Stimulated activated naive CD8-positive, alpha-beta T cell treated with anti-CD3 and anti-CD28 coated beads, Interleukin-15, Interleukin-2, amounts not matched to agents 100 ng/mL and 50 ng/mL, for 24 hours (primary cell): ENCODE measurements at regions not wholly inside any gene's neighbourhood (a gene's known extent, or its start where the extent isn't known, plus 50 kb on each side); places are given as distances from the start of the nearest gene placed in this dataset.

Experiments used
- H3K27ac Mint-ChIP-seq: one replicate; pipeline ENCODE4 v1.8.0; 2021; ENCODE audit warnings: mild to moderate bottlenecking, mixed read lengths
- H3K27me3 Mint-ChIP-seq: one replicate; pipeline ENCODE4 v1.8.0; 2021; ENCODE audit warnings: mixed read lengths
- H3K36me3 Mint-ChIP-seq: one replicate; pipeline ENCODE4 v1.8.0; 2021; ENCODE audit warnings: low read depth, mixed read lengths
- H3K4me1 Mint-ChIP-seq: one replicate; pipeline ENCODE4 v1.8.0; 2021; ENCODE audit warnings: low read depth, mixed read lengths
- H3K4me3 Mint-ChIP-seq: one replicate; pipeline ENCODE4 v1.8.0; 2021; ENCODE audit warnings: mild to moderate bottlenecking, mixed read lengths
- H3K9me3 Mint-ChIP-seq: one replicate; pipeline ENCODE4 v1.8.0; 2021; ENCODE audit warnings: mixed read lengths

- Mint-ChIP-seq H3K36me3 (no peaks in the 10 kb centered on the region), H3K4me3 (no peak overlapping the region), H3K27ac (no peak overlapping the region), H3K9me3 (no peaks in the 10 kb centered on the region), H3K4me1 (no peaks in the 10 kb centered on the region), H3K27me3 (peaks cover 6% of the 10 kb centered on the region)
Observed at GRCh38 chr6:4584801-4585200, 191.4 kb upstream of the CDYL start.

GRCh38 chr6:4582506-4583417, 193.4 kb upstream of the CDYL start:
- Mint-ChIP-seq H3K4me1 (no peaks in the 10 kb centered on the region), H3K4me3 (no peak overlapping the region), H3K27ac (no peak overlapping the region), H3K27me3 (peaks cover 6% of the 10 kb centered on the region), H3K9me3 (no peaks in the 10 kb centered on the region), H3K36me3 (no peaks in the 10 kb centered on the region)

GRCh38 chr6:4581468-4582385, 194.5 kb upstream of the CDYL start:
- Mint-ChIP-seq H3K36me3 (no peaks in the 10 kb centered on the region), H3K27ac (no peak overlapping the region), H3K27me3 (peaks cover 6% of the 10 kb centered on the region), H3K4me1 (no peaks in the 10 kb centered on the region), H3K4me3 (no peak overlapping the region), H3K9me3 (no peaks in the 10 kb centered on the region)

- Mint-ChIP-seq H3K4me1 (no peaks in the 10 kb centered on the region), H3K36me3 (no peaks in the 10 kb centered on the region), H3K27ac (no peak overlapping the region), H3K9me3 (no peaks in the 10 kb centered on the region), H3K4me3 (no peak overlapping the region), H3K27me3 (peaks cover 15% of the 10 kb centered on the region)
Observed at GRCh38 chr6:4580361-4580760, 195.8 kb upstream of the CDYL start.

GRCh38 chr6:4577406-4577805, 198.8 kb upstream of the CDYL start:
- Mint-ChIP-seq H3K4me3 (no peak overlapping the region), H3K27me3 (peaks cover 15% of the 10 kb centered on the region), H3K9me3 (peaks cover 4% of the 10 kb centered on the region), H3K36me3 (no peaks in the 10 kb centered on the region), H3K4me1 (no peaks in the 10 kb centered on the region), H3K27ac (no peak overlapping the region)

- Mint-ChIP-seq H3K27ac (no peak overlapping the region), H3K4me3 (no peak overlapping the region), H3K4me1 (no peaks in the 10 kb centered on the region), H3K9me3 (peaks cover 12% of the 10 kb centered on the region), H3K36me3 (peaks cover 6% of the 10 kb centered on the region), H3K27me3 (peaks cover 9% of the 10 kb centered on the region)
Observed at GRCh38 chr6:4575714-4576113, 200.5 kb upstream of the CDYL start.

- Mint-ChIP-seq H3K4me1 (no peaks in the 10 kb centered on the region), H3K36me3 (peaks cover 6% of the 10 kb centered on the region), H3K4me3 (no peak overlapping the region), H3K27me3 (peaks cover 12% of the 10 kb centered on the region), H3K27ac (no peak overlapping the region), H3K9me3 (peaks cover 16% of the 10 kb centered on the region)
Observed at GRCh38 chr6:4574007-4574406, 202.2 kb upstream of the CDYL start.

- Mint-ChIP-seq H3K9me3 (peaks cover 16% of the 10 kb centered on the region), H3K36me3 (peaks cover 6% of the 10 kb centered on the region), H3K4me3 (no peak overlapping the region), H3K4me1 (no peaks in the 10 kb centered on the region), H3K27me3 (peaks cover 18% of the 10 kb centered on the region), H3K27ac (no peak overlapping the region)
Observed at GRCh38 chr6:4571011-4571410, 205.2 kb upstream of the CDYL start.

- Mint-ChIP-seq H3K4me3 (no peak overlapping the region), H3K4me1 (no peaks in the 10 kb centered on the region), H3K27me3 (peaks cover 14% of the 10 kb centered on the region), H3K36me3 (peaks cover 6% of the 10 kb centered on the region), H3K9me3 (peaks cover 13% of the 10 kb centered on the region), H3K27ac (no peak overlapping the region)
Observed at GRCh38 chr6:4568138-4568537, 208.1 kb upstream of the CDYL start.

- peaks cover 13% of the 10 kb centered on the region for H3K9me3 Mint-ChIP-seq
- H3K4me3 Mint-ChIP-seq = no peak overlapping the region
- H3K4me1 Mint-ChIP-seq = no peaks in the 10 kb centered on the region
- H3K27ac Mint-ChIP-seq = no peak overlapping the region
- peaks cover 14% of the 10 kb centered on the region for H3K27me3 Mint-ChIP-seq
- peaks cover 6% of the 10 kb centered on the region for H3K36me3 Mint-ChIP-seq
Observed at GRCh38 chr6:4567141-4567540, 209.1 kb upstream of the CDYL start.

- no peaks in the 10 kb centered on the region for H3K4me1 Mint-ChIP-seq
- H3K27me3 Mint-ChIP-seq = peaks cover 14% of the 10 kb centered on the region
- no peaks in the 10 kb centered on the region for H3K36me3 Mint-ChIP-seq
- H3K27ac Mint-ChIP-seq = no peak overlapping the region
- H3K4me3 Mint-ChIP-seq = no peak overlapping the region
- peaks cover 2% of the 10 kb centered on the region for H3K9me3 Mint-ChIP-seq
Observed at GRCh38 chr6:4565301-4566250, 210.6 kb upstream of the CDYL start.

- Mint-ChIP-seq H3K36me3 (no peaks in the 10 kb centered on the region), H3K27ac (no peak overlapping the region), H3K9me3 (no peaks in the 10 kb centered on the region), H3K4me3 (no peak overlapping the region), H3K4me1 (no peaks in the 10 kb centered on the region), H3K27me3 (peaks cover 14% of the 10 kb centered on the region)
Observed at GRCh38 chr6:4564801-4565271, 211.4 kb upstream of the CDYL start.

GRCh38 chr6:4563877-4564276, 212.3 kb upstream of the CDYL start:
- Mint-ChIP-seq H3K4me3 (no peak overlapping the region), H3K27ac (no peak overlapping the region), H3K4me1 (no peaks in the 10 kb centered on the region), H3K36me3 (no peaks in the 10 kb centered on the region), H3K9me3 (no peaks in the 10 kb centered on the region), H3K27me3 (peaks cover 10% of the 10 kb centered on the region)

GRCh38 chr6:4563156-4563555, 213.0 kb upstream of the CDYL start:
- peaks cover 9% of the 10 kb centered on the region for H3K27me3 Mint-ChIP-seq
- no peaks in the 10 kb centered on the region for H3K4me1 Mint-ChIP-seq
- no peaks in the 10 kb centered on the region for H3K36me3 Mint-ChIP-seq
- no peaks in the 10 kb centered on the region for H3K9me3 Mint-ChIP-seq
- H3K4me3 Mint-ChIP-seq = no peak overlapping the region
- no peak overlapping the region for H3K27ac Mint-ChIP-seq
